Fibroblast of skin of left biceps (primary cell): ENCODE measurements at regions not wholly inside any gene's neighbourhood (a gene's known extent, or its start where the extent isn't known, plus 50 kb on each side); places are given as distances from the start of the nearest gene placed in this dataset.

Experiments
- DNase-seq, 2 experiments: peaks; one replicate each; pipeline ENCODE4 v3.0.0-alpha.2; 2013; ENCODE audit warnings: low read depth in 2 of 2

GRCh38 chr12:14275111-14275510 is 90.4 kb upstream of the ATF7IP start:
- no peak for DNase-seq

- DNase-seq, result no peak
These were observed 89.6 kb upstream of the ATF7IP start for GRCh38 chr12:14275886-14276285.

DNA sequence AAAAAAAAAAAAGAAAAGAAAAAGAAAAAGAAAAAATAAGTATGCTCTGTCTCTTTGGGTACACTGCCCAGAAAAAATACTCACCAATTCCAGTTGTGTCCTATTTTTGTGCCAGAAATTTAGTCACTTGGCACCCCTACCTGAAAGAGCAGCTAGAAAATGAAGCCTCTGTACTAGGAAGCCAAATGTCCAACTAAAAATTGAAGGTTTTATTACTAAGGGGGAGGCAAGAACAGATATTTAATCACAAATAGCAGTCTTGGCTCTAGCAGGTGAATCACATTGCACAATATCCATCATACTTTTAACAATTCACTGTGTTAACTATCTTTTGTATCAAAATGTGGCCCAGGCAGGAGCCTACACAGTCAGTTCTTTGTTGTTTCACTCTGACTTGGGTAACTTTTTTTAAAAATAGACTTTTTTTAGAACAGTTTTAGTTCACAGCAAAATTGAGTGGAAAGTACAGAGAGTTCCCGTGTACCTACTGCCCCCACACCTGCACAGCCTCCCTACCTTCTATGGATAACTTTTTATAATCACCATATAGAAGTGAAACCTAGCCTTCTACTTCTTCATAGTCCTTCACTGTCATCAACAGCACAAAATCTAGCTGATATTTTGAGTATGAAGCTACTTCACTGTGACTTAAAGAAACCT is 87.1 kb upstream of the ATF7IP start:
- no peak for DNase-seq

GRCh38 chr12:14279845-14280244 is 85.6 kb upstream of the ATF7IP start:
- DNase-seq, result no peak

GRCh38 chr12:14280921-14281320 is 84.6 kb upstream of the ATF7IP start:
- no peak for DNase-seq

GRCh38 chr12:14281539-14281938 is 83.9 kb upstream of the ATF7IP start:
- no peak for DNase-seq

DNA sequence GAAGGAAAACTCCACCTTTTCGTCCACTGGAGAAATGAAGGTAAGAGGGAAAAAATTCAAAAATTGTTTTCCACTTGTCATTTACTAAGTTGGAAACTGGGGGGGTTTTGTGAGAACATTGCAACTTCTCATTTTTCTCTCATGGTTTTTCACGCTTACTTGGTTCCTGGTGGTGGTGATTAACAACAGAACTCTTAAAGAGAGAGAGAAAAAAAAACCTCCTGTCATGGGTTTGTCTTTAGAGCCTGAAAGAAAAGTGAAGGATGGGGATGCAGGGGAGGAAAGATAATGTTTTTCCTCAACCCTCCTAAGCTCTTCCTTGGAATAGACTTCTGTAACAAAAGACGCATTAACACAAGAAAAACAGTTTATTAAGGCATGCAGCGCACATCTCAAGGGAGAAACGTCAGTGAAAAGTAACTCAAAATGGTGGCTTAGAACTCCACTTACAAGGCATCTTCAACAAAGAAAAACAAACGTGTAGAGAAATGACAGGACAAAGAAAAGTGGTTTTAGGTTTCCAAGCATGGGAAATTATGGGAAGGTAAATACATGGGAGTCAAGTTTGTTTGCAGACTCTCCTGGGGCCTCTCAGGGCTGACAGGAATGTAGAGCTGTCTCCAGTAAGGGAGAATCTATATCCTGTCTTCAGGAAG is 81.9 kb upstream of the ATF7IP start:
- DNase-seq, result no peak

DNA sequence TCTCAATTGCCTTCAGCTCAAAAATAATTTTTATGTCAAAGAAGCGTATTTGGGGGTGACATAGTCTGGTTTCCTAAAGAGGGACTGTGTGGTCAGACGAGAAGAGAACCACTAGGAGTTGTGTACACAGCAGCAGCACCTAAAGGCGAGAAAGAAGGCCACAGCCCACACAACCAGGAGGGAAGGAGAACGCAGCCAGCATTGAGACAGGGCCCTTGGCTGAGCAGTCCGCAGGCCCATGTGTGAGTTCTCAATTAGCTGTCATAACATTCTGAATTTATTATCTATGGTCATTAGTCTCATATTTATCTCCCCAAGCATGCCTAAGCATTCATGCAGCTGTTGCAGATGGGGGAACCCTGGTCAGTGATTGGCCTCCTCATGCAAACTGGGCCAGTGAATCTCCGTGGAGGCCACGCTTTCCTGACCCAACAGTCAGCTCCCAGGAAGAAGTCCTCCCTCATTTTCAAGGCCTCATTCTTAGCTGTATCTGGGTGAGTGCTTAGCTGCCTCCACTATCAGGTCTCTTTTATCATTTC is 81.2 kb upstream of the ATF7IP start:
- no peak for DNase-seq

DNA sequence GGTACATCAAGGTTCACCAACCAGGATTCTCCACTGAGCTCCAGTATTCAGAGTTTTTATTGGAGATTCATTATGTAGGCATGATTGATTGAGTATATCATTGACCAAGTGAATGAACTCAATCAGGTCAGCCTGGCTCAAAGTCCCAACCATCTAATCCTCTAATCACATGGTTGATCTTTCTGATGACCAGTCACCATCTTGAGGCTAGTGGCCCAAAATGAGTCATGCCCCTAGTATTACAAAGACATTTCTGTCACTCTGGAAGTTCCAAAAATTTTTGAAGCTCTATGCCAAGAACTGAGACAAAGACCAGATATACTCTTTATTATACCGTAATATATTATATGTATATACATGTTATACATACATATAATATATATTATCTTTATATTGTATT is 75.9 kb upstream of the ATF7IP start:
- no peak for DNase-seq

DNA sequence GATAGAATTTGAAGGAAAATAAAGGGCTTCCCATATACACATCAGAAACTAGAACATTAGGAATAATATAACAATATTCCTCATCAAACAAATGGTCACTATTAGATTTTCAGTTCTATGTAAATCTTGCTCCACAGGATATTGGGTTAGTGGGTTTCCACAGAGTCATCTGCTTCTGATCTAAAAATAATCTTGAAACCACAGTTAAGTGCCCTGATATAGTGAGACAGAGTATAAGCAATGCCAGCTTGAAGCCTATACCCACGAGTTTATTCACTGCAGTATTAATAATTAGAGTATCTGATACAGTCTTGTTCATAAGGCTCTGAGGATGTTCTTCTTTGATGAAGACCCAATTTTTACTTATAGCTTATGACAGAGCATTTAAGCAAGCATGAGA is 74.5 kb upstream of the ATF7IP start:
- no peak for DNase-seq

DNA sequence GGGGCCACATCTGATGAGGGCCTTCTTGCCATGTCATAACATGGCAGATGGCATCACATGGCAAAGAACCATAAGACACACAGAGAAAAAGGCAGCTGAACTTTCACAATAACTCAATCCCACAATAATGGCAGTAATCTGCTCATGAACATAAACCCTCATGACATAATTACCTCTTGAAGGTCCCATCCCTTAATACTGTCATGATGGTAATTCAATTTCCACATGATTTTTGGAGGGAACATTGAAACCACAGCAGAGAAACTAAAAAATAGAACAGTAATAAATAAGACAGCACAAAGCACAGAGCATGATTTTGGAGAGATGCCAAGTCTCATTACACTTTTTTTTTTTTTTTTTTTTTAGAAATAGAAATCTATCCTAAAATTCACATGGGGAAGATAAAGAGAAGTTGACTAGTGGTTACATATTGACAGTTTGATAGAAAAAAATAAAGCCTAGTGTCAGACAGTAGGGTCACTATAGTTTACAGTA is 61.8 kb upstream of the ATF7IP start:
- DNase-seq, result no peak

- DNase-seq, result no peak
These were observed 58.5 kb upstream of the ATF7IP start for GRCh38 chr12:14307004-14307403.

DNA sequence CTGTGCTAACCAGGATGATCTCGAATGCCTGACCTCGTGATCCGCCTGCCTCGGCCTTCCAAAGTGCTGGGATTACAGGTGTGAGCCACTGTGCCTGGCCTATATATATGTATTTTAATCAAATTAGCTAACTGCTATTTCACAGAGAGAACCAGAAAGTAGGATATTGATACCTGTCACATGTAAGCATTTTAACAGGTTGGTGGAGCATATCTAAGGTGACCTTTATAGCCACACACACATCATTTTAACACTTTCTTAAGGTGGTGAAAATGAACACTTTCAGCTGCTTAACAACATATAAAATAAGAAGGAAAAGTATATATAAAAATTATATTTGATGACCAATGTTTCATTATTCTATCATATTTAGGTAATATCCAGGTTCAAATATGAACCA is 57.0 kb upstream of the ATF7IP start:
- no peak for DNase-seq

- no peak for DNase-seq
These were observed 54.6 kb upstream of the ATF7IP start for GRCh38 chr12:14310866-14311265.

GRCh38 chr12:14313379-14314138 is 51.9 kb upstream of the ATF7IP start:
- no peak for DNase-seq

DNA sequence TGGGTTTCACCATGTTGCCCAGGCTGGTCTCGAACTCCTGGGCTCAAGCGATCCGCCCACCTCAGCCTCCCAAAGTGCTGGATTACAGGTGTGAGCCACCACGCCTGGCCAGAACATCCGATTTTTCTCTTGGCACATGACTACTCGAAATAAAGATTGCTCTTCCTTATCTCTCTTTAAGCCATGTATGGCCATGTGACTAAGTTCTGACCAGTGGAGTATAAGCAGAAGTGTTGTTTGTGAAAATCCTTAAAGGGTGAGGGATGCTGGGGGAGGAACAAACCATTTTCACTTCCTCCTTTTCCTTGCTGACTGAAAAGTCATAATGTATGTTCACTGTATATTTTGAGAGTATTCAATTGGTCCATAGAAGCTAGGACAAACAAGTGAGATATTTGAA is 50.7 kb upstream of the ATF7IP start:
- no peak for DNase-seq

GRCh38 chr12:14315501-14315900 is 50.0 kb upstream of the ATF7IP start:
- DNase-seq, result no peak
